ENCODE measurements at regions not wholly inside any gene's neighbourhood (a gene's known extent, or its start where the extent isn't known, plus 50 kb on each side); places are given as distances from the start of the nearest gene placed in this dataset.
"Not testable (repeated sequence)": the region's sequence is repeated elsewhere in the genome, so short reads cannot be mapped to it uniquely, and the experiment has no call there.

GRCh38 chr16:11416228-11417001, 71.2 kb downstream of the RMI2 start:
- no peak for DNase-seq (ENCODE audit: low read depth)
- no peak overlapping the region for H3K4me3 ChIP-seq (ENCODE audit: low read depth, low read length)
- TF ChIP-seq CTCF (IDR thresholded peaks at IDR 0.05; ENCODE audit: insufficient read depth, low read depth, low read length, missing control alignments): no peak

DNA sequence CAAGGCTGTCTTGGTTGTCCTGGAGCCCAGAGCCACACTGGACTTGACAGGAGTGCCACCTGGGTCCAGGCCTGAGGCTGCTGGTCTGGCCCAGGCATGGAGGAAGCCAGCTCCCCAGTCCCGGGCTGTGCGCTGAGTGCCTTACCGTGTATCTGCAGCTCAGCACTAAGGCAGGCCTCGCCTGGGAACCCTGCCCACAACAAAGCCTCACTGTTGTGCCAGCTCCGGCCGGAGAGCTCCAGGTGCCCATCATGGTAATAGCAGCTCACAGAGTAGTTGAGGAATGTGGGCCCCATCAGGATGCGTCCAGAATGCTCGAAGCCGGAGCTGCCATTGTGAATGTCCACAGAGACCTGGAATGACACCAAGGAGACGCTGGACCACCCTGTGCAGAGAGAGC, 72.2 kb downstream of the RMI2 start:
- H3K4me3 ChIP-seq (ENCODE audit: low read depth, low read length): no peak overlapping the region
- TF ChIP-seq CTCF (IDR thresholded peaks at IDR 0.05; ENCODE audit: insufficient read depth, low read depth, low read length, missing control alignments): no peak
- no peak for DNase-seq (ENCODE audit: low read depth)

GRCh38 chr16:11418506-11418905, 73.2 kb downstream of the RMI2 start:
- TF ChIP-seq CTCF (IDR thresholded peaks at IDR 0.05; ENCODE audit: insufficient read depth, low read depth, low read length, missing control alignments): no peak
- H3K4me3 ChIP-seq (ENCODE audit: low read depth, low read length): no peak overlapping the region
- DNase-seq (ENCODE audit: low read depth): no peak

DNA sequence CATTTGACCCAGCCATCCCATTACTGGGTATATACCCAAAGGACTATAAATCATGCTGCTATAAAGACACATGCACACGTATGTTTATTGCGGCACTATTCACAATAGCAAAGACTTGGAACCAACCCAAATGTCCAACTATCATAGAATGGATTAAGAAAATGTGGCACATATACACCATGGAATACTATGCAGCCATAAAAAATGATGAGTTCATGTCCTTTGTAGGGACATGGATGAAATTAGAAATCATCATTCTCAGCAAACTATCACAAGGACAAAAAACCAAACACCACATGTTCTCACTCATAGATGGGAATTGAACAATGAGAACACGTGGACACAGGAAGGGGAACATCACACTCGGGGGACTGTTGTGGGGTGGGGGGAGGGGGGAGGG, 74.8 kb downstream of the RMI2 start:
- DNase-seq (ENCODE audit: low read depth); H3K4me3 ChIP-seq (ENCODE audit: low read depth, low read length): not testable (repeated sequence)

- no peak for DNase-seq (ENCODE audit: low read depth)
- TF ChIP-seq CTCF (IDR thresholded peaks at IDR 0.05; ENCODE audit: insufficient read depth, low read depth, low read length, missing control alignments): no peak
- H3K4me3 ChIP-seq (ENCODE audit: low read depth, low read length): no peak overlapping the region
These were observed 75.6 kb downstream of the RMI2 start for GRCh38 chr16:11420895-11421294.

DNA sequence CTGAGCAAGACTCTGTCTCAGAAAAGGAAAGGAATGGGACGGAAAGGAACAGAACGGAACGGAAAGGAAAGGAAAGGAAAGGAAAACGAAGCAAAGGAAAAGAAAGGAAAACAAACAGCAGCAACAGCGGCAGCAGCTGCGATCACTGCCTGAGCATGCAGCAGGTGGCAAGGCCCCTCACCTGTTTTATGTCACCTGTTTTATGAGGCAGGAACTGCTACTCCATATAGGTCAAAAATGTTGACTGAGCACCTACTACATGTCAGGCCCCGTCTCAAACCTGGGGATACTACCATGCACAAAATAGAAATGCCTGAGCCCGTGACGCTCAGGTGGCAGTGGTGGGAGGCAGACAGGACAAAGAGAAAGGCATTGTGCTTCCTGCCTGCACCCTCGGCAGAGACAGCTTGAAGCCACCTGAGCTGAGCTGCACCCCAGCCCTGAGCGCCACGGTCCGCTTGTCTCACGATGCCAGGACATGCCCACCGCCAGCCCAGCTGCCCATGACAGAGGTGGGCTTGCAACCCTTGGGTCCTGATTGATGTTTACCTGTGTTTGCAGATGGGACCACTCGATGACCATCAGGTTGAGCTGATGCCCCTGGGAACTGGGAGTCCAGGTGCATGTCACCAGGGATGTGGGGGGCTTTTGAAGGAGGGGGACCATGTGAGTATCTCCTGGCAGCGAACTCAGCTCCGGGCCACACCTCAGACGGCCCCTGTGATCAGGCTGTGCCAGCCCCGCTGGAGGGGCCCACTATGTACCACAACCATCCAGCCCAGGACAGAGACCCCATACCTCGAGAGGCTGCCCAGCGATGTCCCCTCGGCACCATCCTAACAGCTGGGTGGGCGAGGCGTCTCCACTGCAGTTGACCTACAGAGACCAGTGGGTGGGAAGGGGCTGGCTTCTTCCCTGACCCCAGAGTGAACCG, 77.4 kb downstream of the RMI2 start:
- no peak for TF ChIP-seq CTCF (IDR thresholded peaks at IDR 0.05; ENCODE audit: insufficient read depth, low read depth, low read length, missing control alignments)
- no peak for DNase-seq (ENCODE audit: low read depth)
- no peak overlapping the region for H3K4me3 ChIP-seq (ENCODE audit: low read depth, low read length)

DNA sequence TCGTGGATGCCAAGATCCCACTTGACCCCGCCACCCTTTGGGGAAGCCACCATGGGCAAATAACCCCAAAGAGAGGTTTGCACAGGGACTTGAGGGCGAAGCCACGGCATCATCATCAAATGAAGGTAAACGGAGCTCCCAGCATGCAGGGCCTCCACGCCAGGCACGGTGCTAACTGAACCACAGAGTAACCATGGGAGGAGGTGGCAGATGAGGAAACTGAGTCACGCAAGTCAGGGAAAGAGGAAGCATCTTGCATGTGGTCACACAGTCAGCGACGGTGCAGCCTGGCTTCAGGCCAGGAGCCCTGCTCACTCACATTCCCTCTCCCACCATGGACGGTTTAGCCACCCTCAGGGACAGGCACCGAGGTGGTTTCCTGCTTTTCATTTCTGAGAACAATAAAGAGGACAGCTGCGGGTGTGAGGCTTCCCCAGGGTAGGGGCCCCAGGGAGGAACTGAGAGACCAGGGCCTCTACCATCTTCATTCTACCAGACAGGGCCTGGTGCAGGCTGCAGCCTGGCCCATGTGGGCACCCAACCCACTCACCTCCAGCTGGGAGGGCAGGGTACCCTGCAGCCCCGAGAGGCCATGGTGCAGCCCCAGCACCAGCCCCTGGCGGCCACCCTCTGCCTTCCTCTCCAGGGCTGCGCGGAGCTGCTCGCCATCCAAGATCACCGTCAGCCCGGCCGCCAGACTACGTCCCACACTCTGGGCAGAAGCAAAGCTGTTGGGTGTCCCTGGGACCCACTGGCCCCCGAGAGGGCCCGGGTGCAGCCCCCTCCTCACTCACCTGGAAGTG, 78.3 kb downstream of the RMI2 start:
- H3K4me3 ChIP-seq (ENCODE audit: low read depth, low read length): no peak overlapping the region
- peak; percentile 41 for DNase-seq (ENCODE audit: low read depth)
- no peak for TF ChIP-seq CTCF (IDR thresholded peaks at IDR 0.05; ENCODE audit: insufficient read depth, low read depth, low read length, missing control alignments)
